K562 (cell line): ENCODE measurements at regions not wholly inside any gene's neighbourhood (a gene's known extent, or its start where the extent isn't known, plus 50 kb on each side); places are given as distances from the start of the nearest gene placed in this dataset.

ENCODE experiments used
- ATAC-seq: fragments of 200-7000 bp; cut with Tn5 transposase; 3 replicates; pipeline ENCODE4 v1.9.1; 2020; ENCODE audit warnings: moderate library complexity
- BruUV-seq: library from RNA; stranded (reverse); fragments of 400-500 nt; replicated peaks from 2 replicates; lab custom pipeline; 2021; lab: Mats Ljungman, UMichigan
- CTCF ChIA-PET: fragments of 300-600 bp; formaldehyde crosslinking; extraction: SDS; loops from one replicate; lab custom pipeline; 2021; ENCODE audit warnings: low intra/inter-chr PET ratio; lab: Yijun Ruan, JAX
- POLR2A ChIA-PET: fragments of 300-600, 350-650 bp; sonication (Branson Sonifier 250); formaldehyde crosslinking; extraction: SDS; loops from one replicate; lab custom pipeline; 2021; ENCODE audit warnings: antibody characterized with exemption, inconsistent platforms; lab: Yijun Ruan, JAX
- DNase-seq, 4 experiments: peaks; one replicate each; pipeline versions ENCODE4 v3.0.0 to v3.0.0-alpha.2; 2011 to 2018; ENCODE audit warnings: low spot score in 3 of 4, mixed read lengths in 3 of 4; ENCODE audit errors: extremely low read depth in 1 of 4
- FAIRE-seq: peaks from 2 replicates; lab custom pipeline; 2011; peaks lifted over from hg19 to GRCh38; lab: Jason Lieb, UNC
- H2AFZ ChIP-seq: 2 replicates; pipeline ENCODE4 v1.6.0; 2011; ENCODE audit warnings: low read depth, low read length, control low read depth, inconsistent platforms
- H3K27ac ChIP-seq: fragments of 200-600 bp; 3 replicates; pipeline ENCODE4 v1.8.0; 2011; ENCODE audit warnings: low read depth, mild to moderate bottlenecking, control low read depth, inconsistent platforms, low read length, moderate library complexity, mixed read lengths; ENCODE audit errors: extremely low read depth
- H3K27me3 ChIP-seq, 2 experiments: fragments of 300-600 bp in 1 of 2; 2 replicates in 1 of 2; 3 replicates in 1 of 2; pipeline versions ENCODE4 v1.6.0 to v1.8.0; 2011; ENCODE audit warnings: inconsistent platforms in 2 of 2, low read length in 2 of 2, mild to moderate bottlenecking in 1 of 2, mixed read lengths in 1 of 2, moderate library complexity in 1 of 2; ENCODE audit not compliant: control insufficient read depth in 2 of 2, insufficient read depth in 2 of 2
- H3K36me3 ChIP-seq: fragments of 300-600 bp; 3 replicates; pipeline ENCODE4 v1.8.0; 2011; ENCODE audit warnings: mild to moderate bottlenecking, low read length, inconsistent platforms; ENCODE audit not compliant: control insufficient read depth, insufficient read depth
- H3K4me1 ChIP-seq, 2 experiments: fragments of 200-600 bp in 1 of 2; replicated peaks in 1 of 2; 2 replicates in 1 of 2; 3 replicates in 1 of 2; pipeline versions ENCODE4 v1.5.1 to v1.8.0; 2011; ENCODE audit warnings: inconsistent platforms in 2 of 2, low read length in 2 of 2, mild to moderate bottlenecking in 1 of 2, mixed read lengths in 1 of 2, moderate library complexity in 1 of 2; ENCODE audit not compliant: control insufficient read depth in 2 of 2, insufficient read depth in 2 of 2
- H3K4me2 ChIP-seq: 2 replicates; pipeline ENCODE4 v1.6.1; 2011; ENCODE audit warnings: low read length, control low read depth, inconsistent platforms, mixed read lengths; ENCODE audit not compliant: insufficient read depth
- H3K4me3 ChIP-seq: fragments of 200-600 bp; sonication (generic), shearing (Covaris generic); 2 replicates; pipeline ENCODE4 v1.5.1; 2016; ENCODE audit warnings: control low read depth, inconsistent platforms
- H3K79me2 ChIP-seq: fragments of 200-600 bp; 3 replicates; pipeline ENCODE4 v1.8.0; 2011; ENCODE audit warnings: low read length, inconsistent platforms; ENCODE audit not compliant: control insufficient read depth, insufficient read depth
- H3K9ac ChIP-seq, 2 experiments: 2 replicates each; pipeline versions ENCODE4 v1.6.0 to v1.6.1; 2011; ENCODE audit warnings: low read depth in 2 of 2, low read length in 2 of 2, control low read depth in 1 of 2, inconsistent platforms in 1 of 2, mild to moderate bottlenecking in 1 of 2, mixed read lengths in 1 of 2; ENCODE audit not compliant: insufficient read depth in 1 of 2
- H3K9me1 ChIP-seq: one replicate; pipeline ENCODE4 v1.6.0; 2011; ENCODE audit warnings: inconsistent platforms, mild to moderate bottlenecking, low read length, moderate library complexity; ENCODE audit not compliant: control insufficient read depth, insufficient read depth
- H3K9me3 ChIP-seq: replicated peaks from 2 replicates; pipeline ENCODE4 v1.5.1; 2011; ENCODE audit warnings: low read depth, low read length, inconsistent platforms; ENCODE audit not compliant: control insufficient read depth, insufficient read depth
- H4K20me1 ChIP-seq: replicated peaks from 2 replicates; pipeline ENCODE4 v1.6.1; 2011; ENCODE audit warnings: low read length, inconsistent platforms, mixed read lengths; ENCODE audit not compliant: control insufficient read depth, insufficient read depth
- ELF2 ChIP-seq: fragments of 250-450 bp; sonication (Bioruptor Pico); IDR thresholded peaks from 2 replicates; pipeline ENCODE4 v1.5.0; 2021; ENCODE audit warnings: mild to moderate bottlenecking
- FIP1L1 ChIP-seq: fragments of 200-400 bp; formaldehyde crosslinking; IDR thresholded peaks from 2 replicates; pipeline ENCODE4 v1.6.1; 2018; ENCODE audit warnings: mild to moderate bottlenecking, low read depth, low read length; ENCODE audit not compliant: poor library complexity, severe bottlenecking
- FOXM1 ChIP-seq, 2 experiments: fragments of 450-650 bp in 1 of 2; sonication (generic) in 1 of 2; formaldehyde crosslinking in 1 of 2; IDR thresholded peaks; 2 replicates each; pipeline versions ENCODE4 v1.6.1 to v1.9.0; 2017 to 2022; ENCODE audit warnings: low read depth in 2 of 2, mild to moderate bottlenecking in 2 of 2, missing genetic modification reagents in 1 of 2, moderate library complexity in 1 of 2
- LEF1 ChIP-seq: fragments of 450-650 bp; IDR thresholded peaks from 2 replicates; pipeline ENCODE4 v1.6.1; 2016; ENCODE audit warnings: mild to moderate bottlenecking
- MEIS2 ChIP-seq: fragments of 450-650 bp; IDR thresholded peaks from 2 replicates; pipeline ENCODE4 v1.6.1; 2014; ENCODE audit warnings: mild to moderate bottlenecking; ENCODE audit not compliant: partially characterized antibody
- MITF ChIP-seq: IDR thresholded peaks from 2 replicates; pipeline ENCODE4 v1.6.1; 2014; ENCODE audit warnings: antibody characterized with exemption
- SMARCB1 ChIP-seq: IDR thresholded peaks from 2 replicates; pipeline ENCODE4 v1.6.1; 2011; ENCODE audit warnings: improper control_type of control experiment, low read depth; ENCODE audit not compliant: insufficient read length
- ZFP1 ChIP-seq: fragments of 450-650 bp; formaldehyde crosslinking; IDR thresholded peaks from 2 replicates; pipeline ENCODE4 v1.4.0; 2020; ENCODE audit warnings: mild to moderate bottlenecking, mixed read lengths
- ZNF263 ChIP-seq: sonication (generic); formaldehyde crosslinking; IDR thresholded peaks from 2 replicates; pipeline ENCODE4 v1.8.0; 2022; ENCODE audit warnings: mild to moderate bottlenecking, missing genetic modification reagents, borderline replicate concordance
- ZNF347 ChIP-seq: fragments of 450-650 bp; formaldehyde crosslinking; IDR thresholded peaks from 2 replicates; pipeline ENCODE4 v1.4.0; 2020; ENCODE audit warnings: low read depth, mild to moderate bottlenecking, moderate library complexity
- ZNF449 ChIP-seq: fragments of 250-450 bp; sonication (Bioruptor Pico); IDR thresholded peaks from 2 replicates; pipeline ENCODE4 v1.8.0; 2022; ENCODE audit warnings: moderate library complexity, mild to moderate bottlenecking, inconsistent platforms
- ZNF740 ChIP-seq, 3 experiments: fragments of 200-800 bp in 1 of 3; sonication (Bioruptor generic) in 1 of 3; sonication (generic) in 1 of 3; formaldehyde crosslinking in 1 of 3; IDR thresholded peaks; 2 replicates each; pipeline versions ENCODE4 v1.6.1 to v1.8.0; 2016 to 2022; ENCODE audit warnings: mild to moderate bottlenecking in 2 of 3, missing compliant biosample characterization in 2 of 3, missing genetic modification characterization in 2 of 3, missing genetic modification reagents in 1 of 3
- ZNF766 ChIP-seq: fragments of 200-800 bp; sonication (Bioruptor generic); conservative IDR thresholded peaks from 2 replicates; pipeline ENCODE4 v1.6.1; 2016; ENCODE audit warnings: missing genetic modification characterization, missing compliant biosample characterization
- WGBS: fragments of 100-300 bp; shearing (Covaris generic); methylation state at CpG from one replicate; pipeline ENCODE4 v1.1.6; 2016; ENCODE audit warnings: low coverage, mixed read lengths; ENCODE audit not compliant: insufficient coverage; ENCODE audit errors: missing lambda C conversion rate; 5-methylcytosine and 5-hydroxymethylcytosine counted together
- in situ Hi-C: fragments of 300-500 bp; cut with MboI; formaldehyde crosslinking; loops from 4 replicates; pipeline ENCODE4 v1.15.0; 2018; ENCODE audit warnings: inconsistent platforms, mixed read lengths
- intact Hi-C: fragments of 100-400 bp; cut with micrococcal nuclease; formaldehyde crosslinking; loops from 2 replicates; pipeline ENCODE4 v1.14.2; 2022

- Histone ChIP-seq H3K4me2 (no peak overlapping the region), H3K79me2 (no peaks in the 10 kb centered on the region), H3K9me3 (no peaks in the 10 kb centered on the region), H3K36me3 (no peaks in the 10 kb centered on the region), H2AFZ (no peak overlapping the region), H3K4me1 (no peaks in the 10 kb centered on the region), H3K27ac (no peak overlapping the region), H3K4me3 (no peak overlapping the region), H3K9ac (no peak overlapping the region), H3K9me1 (no peaks in the 10 kb centered on the region), H4K20me1 (no peaks in the 10 kb centered on the region), H3K27me3 (peaks cover 4 to 12% of the 10 kb centered on the region in 2 experiments; a peak in 3 of 5 replicates)
- WGBS, result 22% methylated on average over 5 of the region's 6 CpGs
- no peak for ATAC-seq
- in situ Hi-C loops (no loop called here), intact Hi-C loops (no loop called here)
- ChIA-PET POLR2A (no interaction called here), CTCF (no interaction called here)
- no peak for DNase-seq
- TF ChIP-seq ZNF347 (CRISPR knock-in tag) (no peak), ELF2 (CRISPR knock-in tag) (no peak), FOXM1 (IDR thresholded peaks at IDR 0.05; ENCODE audit: low read depth) (no peak), FOXM1 (CRISPR knock-in tag; IDR thresholded peaks at IDR 0.05; ENCODE audit: low read depth) (no peak), ZNF449 (CRISPR knock-in tag) (no peak), ZNF263 (CRISPR knock-in tag) (no peak), FIP1L1 (no peak), ZFP1 (CRISPR knock-in tag) (no peak), ZNF740 (CRISPR knock-in tag; IDR thresholded peaks at IDR 0.05) (no peak), ZNF740 (tag; IDR thresholded peaks at IDR 0.05) (no peak), LEF1 (no peak), SMARCB1 (no peak), MEIS2 (no peak), MITF (no peak), ZNF766 (CRISPR knock-in tag) (no peak)
- no peak for FAIRE-seq
- BruUV-seq, result no TSS peak
These were observed 373.1 kb upstream of the XYLT1 start for GRCh38 chr16:17843905-17844304.
